ENCODE measurements at regions not wholly inside any gene's neighbourhood (a gene's known extent, or its start where the extent isn't known, plus 50 kb on each side); places are given as distances from the start of the nearest gene placed in this dataset.

DNA sequence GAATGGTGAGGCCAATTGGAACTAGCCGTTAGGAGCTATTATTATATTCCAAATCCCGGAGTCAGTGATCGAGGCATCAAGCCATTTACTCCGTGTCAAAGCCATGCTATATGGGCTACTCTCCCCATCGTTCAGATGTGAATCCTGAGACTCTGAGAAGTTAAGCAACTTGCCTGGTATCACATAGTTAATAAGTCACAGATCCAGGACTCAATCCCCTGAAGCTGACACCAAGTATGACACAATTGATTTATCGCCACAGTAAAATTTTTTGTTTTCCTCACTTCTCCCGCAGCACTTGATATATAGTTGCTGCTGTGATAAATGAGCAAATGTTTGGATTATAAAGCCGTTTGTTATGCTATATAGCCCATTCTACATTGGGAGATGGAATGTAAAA lies 50.8 kb upstream of the TSHZ2 start:
- H3K4me1 Mint-ChIP-seq, result peaks cover 18% of the 10 kb centered on the region
- peaks cover 6% of the 10 kb centered on the region for H3K36me3 Mint-ChIP-seq
- H3K27ac Mint-ChIP-seq, result no peak overlapping the region
- no peak overlapping the region for H3K4me3 Mint-ChIP-seq
- peaks cover 8% of the 10 kb centered on the region for H3K9me3 Mint-ChIP-seq
- no peaks in the 10 kb centered on the region for H3K27me3 Mint-ChIP-seq

DNA sequence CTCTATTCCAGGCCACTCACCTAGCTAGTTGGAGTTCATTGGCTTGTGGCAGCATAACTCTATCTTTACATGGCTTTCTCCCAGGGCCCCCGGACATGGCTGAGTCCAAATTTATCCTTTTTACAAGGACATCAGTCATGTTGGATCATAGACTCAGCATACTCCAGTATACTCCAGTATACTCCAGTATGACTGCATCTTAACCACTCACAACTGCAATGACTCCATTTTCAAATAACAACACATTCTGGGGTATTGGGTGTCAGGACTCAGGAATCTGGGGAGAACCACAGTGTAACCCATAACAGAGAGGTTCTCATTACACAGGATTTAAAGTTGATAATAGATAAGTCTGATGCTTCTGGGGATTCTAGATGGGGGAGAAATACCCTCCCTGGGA lies 53.8 kb upstream of the TSHZ2 start:
- Mint-ChIP-seq H3K27me3 (no peaks in the 10 kb centered on the region), H3K9me3 (peaks cover 5% of the 10 kb centered on the region), H3K27ac (no peak overlapping the region), H3K4me1 (peaks cover 10% of the 10 kb centered on the region), H3K4me3 (no peak overlapping the region), H3K36me3 (peaks cover 7% of the 10 kb centered on the region)

DNA sequence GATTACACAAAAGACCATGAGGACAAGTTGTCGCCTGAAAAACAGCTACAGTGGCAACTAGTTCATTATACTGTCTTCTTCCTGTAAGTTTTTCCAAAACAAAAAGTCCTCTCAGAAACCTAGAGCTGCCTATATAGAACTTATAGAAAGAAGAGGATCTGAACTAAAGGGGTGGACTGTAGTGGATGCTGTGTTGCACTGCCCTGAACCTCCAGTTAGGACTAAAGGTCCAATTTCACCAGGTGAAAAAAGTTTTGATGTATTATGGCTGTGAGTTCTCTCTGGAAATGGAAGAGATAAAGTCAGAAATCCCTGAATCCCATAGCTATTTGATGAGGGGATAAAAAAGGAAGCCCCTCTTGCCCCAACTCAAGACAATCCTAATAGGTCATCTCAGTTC lies 56.6 kb upstream of the TSHZ2 start:
- Mint-ChIP-seq H3K9me3 (no peaks in the 10 kb centered on the region), H3K27ac (no peak overlapping the region), H3K27me3 (no peaks in the 10 kb centered on the region), H3K4me3 (no peak overlapping the region), H3K4me1 (no peaks in the 10 kb centered on the region), H3K36me3 (peaks cover 5% of the 10 kb centered on the region)

DNA sequence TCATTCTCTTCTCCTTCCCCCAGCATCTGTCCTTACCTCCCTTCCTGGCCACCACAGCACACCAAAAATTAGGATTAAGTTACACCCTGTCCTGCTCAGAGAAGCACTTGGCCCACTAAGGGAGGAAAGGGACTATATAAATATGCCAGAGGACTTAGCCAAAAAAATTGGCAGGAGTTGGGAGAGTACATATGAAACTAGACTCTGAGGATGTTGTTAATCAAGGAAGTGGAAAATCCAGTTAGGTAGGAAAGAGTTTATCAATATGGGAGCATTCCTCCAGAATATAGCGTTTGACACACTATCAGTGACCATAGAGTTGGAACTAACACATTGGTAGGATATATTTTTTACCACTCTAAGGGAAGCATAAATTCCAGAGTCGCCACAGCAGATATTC lies 57.3 kb upstream of the TSHZ2 start:
- Mint-ChIP-seq H3K27me3 (peaks cover under 1% of the 10 kb centered on the region), H3K4me1 (peaks cover 2% of the 10 kb centered on the region), H3K9me3 (peaks cover 2% of the 10 kb centered on the region), H3K36me3 (peaks cover 6% of the 10 kb centered on the region), H3K27ac (no peak overlapping the region), H3K4me3 (no peak overlapping the region)

DNA sequence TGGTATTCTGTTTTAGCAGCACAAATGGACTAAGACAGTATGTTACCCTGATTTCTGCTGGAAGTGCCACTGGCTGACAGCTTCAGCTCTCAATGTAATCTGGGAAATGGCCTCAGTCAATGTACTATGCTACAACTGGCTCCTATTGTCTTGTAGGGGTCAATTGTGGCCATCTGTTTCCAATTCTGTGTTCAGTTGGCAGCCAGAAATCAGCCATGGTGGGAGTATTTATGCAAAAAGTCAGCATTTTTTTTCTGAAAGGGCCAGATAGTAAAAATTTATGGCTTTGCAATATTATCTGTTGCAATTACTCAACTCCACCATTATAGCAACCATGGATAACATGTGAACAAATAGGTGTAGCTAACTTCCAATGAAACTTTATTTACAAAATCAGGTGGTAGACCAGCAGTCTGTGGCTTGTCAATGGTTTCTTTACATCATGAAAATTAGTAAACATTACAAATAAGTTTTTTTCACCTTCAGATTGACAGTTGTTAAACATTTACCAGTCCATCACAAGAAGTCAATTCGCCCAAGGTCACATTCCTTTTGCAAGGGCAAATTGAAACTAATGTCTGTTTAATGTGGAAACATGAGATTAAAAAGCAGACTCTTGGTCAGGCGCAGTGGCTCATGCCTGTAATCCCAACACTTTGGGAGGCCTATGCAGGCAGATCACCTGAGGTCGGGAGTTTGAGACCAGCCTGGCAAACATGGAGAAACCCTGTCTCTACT lies 58.3 kb upstream of the TSHZ2 start:
- peaks cover 1% of the 10 kb centered on the region for H3K27me3 Mint-ChIP-seq
- H3K9me3 Mint-ChIP-seq, result peaks cover 4% of the 10 kb centered on the region
- no peak overlapping the region for H3K4me3 Mint-ChIP-seq
- no peak overlapping the region for H3K27ac Mint-ChIP-seq
- peaks cover 7% of the 10 kb centered on the region for H3K4me1 Mint-ChIP-seq
- peaks cover 7% of the 10 kb centered on the region for H3K36me3 Mint-ChIP-seq

DNA sequence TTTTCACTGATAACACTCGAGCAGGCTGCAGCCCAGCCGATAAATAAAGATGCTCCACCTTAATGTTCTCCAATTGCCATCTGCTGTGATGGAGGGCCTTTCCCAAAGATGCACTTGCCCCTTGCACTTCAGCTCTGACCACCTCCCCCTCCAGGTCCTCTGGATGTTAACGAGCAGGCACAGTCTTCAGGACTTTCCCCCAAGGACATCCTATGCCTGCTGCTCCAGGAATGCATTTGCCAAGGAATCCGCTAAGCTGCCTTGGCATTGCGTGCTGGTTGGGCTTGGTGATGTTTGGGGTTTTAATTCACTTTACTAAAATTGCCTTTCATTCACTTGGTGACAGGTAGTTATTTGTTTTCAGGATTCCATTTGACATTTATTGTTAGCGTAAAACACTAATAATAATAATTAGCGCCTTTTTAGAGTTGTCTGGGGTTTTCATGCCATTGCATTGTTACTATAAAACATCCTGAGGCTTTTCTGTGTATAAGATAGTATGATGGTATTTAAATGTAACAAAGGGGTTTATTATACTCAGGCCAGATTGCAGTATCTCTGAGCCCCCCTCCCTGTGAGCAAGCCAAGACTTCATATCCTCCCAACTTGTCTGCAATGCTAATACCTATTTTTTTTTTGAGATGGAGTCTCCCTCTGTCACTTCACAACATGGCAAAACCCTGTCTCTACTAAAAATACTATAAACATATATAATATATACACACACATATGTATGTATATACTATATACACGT lies 66.7 kb upstream of the TSHZ2 start:
- peaks cover 7% of the 10 kb centered on the region for H3K4me1 Mint-ChIP-seq
- H3K4me3 Mint-ChIP-seq, result no peak overlapping the region
- H3K9me3 Mint-ChIP-seq, result peaks cover 4% of the 10 kb centered on the region
- H3K36me3 Mint-ChIP-seq, result peaks cover 2% of the 10 kb centered on the region
- H3K27ac Mint-ChIP-seq, result no peak overlapping the region
- H3K27me3 Mint-ChIP-seq, result peaks cover 1% of the 10 kb centered on the region

DNA sequence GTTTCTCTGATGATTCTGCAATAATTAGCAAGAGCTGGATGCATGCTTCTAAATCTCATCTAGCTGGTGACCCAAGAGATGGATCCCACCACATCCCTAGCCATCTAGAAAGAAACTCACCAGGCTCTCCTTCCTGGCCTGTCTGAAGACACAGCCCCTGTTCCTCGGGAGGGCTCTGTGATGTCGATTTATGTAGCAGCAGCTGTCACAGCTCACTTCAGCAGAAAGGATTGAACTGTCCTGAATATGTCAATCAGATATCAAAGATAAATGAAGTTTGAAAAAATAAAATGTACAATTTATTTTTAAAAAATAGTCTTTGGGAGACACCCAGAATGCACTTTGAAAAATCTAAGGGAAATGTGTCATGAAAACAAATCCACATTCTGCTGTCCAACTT lies 67.3 kb upstream of the TSHZ2 start:
- no peak overlapping the region for H3K27ac Mint-ChIP-seq
- H3K4me1 Mint-ChIP-seq, result peaks cover 4% of the 10 kb centered on the region
- no peak overlapping the region for H3K4me3 Mint-ChIP-seq
- H3K36me3 Mint-ChIP-seq, result peaks cover under 1% of the 10 kb centered on the region
- H3K9me3 Mint-ChIP-seq, result peaks cover 3% of the 10 kb centered on the region
- peaks cover under 1% of the 10 kb centered on the region for H3K27me3 Mint-ChIP-seq

DNA sequence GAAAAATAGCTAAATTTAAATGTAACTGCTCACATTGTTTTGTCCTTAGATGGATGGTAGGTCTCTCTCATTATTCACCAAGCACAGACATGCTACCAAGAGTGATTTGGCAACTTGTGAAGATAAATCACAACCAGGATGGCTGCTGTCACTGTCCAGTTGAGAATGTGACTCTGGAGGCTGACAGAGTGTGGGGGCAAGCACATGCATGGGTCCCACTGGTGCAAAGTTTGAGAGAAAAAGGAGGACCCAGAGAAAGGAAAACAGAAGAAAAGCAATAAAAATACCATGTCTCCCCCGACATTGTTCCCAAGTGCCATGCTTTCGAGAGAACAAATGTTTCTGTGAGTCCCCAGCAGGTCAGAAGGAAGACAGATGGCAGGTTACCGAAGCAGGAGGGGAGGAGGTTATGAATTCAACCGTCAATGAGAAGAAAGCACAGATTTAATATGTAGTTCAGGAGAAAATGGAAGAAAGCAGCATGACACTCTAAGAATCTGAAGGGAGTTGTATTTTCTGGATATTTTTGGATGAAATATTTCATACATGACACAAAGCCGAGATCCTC lies 73.0 kb upstream of the TSHZ2 start:
- Mint-ChIP-seq H3K27ac (no peak overlapping the region), H3K4me1 (peaks cover 10% of the 10 kb centered on the region), H3K27me3 (peaks cover 1% of the 10 kb centered on the region), H3K4me3 (no peak overlapping the region), H3K36me3 (no peaks in the 10 kb centered on the region), H3K9me3 (peaks cover 7% of the 10 kb centered on the region)

DNA sequence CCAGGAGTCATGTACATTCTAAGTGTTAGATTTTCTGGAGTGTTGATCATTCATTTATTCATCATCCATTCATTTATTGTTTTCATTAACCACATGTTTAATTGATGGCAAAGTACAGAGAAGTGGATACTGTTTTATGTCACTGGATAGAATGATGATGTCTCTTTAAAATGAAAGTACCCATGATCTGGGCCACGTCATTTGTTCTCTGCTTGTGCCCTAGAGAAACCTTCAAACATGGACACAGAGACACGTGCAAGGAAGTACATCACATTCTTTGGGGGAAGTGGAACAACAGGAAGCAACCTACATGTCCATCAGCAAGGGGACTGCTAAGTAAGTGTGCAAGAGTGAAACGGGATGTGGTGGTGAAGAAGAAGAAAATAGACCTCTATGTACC lies 75.8 kb upstream of the TSHZ2 start:
- H3K27ac Mint-ChIP-seq, result no peak overlapping the region
- H3K4me1 Mint-ChIP-seq, result peaks cover 10% of the 10 kb centered on the region
- H3K27me3 Mint-ChIP-seq, result peaks cover 1% of the 10 kb centered on the region
- H3K9me3 Mint-ChIP-seq, result peaks cover 7% of the 10 kb centered on the region
- H3K36me3 Mint-ChIP-seq, result no peaks in the 10 kb centered on the region
- H3K4me3 Mint-ChIP-seq, result no peak overlapping the region

DNA sequence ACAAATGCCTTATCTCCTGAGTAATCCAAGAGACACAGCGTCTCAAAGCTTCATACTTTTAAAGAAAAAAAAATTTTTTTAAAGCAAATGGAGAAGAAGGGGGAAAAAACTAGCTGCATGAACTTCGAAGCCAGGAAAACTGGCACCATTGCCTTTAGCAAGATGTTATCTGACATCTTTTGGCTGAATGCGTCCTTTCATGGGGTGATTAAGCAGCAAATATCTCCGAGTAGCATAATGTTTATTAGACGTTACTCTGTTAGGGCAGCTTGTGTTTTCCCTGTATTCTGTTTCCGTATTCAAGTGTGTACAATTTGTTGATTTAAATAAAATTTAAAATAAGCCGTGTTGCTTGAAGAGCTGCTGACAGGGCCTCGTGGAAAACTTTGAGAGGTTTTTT lies 76.5 kb upstream of the TSHZ2 start:
- Mint-ChIP-seq H3K27me3 (peaks cover 1% of the 10 kb centered on the region), H3K36me3 (no peaks in the 10 kb centered on the region), H3K4me3 (no peak overlapping the region), H3K27ac (no peak overlapping the region), H3K9me3 (peaks cover 13% of the 10 kb centered on the region), H3K4me1 (peaks cover 10% of the 10 kb centered on the region)

DNA sequence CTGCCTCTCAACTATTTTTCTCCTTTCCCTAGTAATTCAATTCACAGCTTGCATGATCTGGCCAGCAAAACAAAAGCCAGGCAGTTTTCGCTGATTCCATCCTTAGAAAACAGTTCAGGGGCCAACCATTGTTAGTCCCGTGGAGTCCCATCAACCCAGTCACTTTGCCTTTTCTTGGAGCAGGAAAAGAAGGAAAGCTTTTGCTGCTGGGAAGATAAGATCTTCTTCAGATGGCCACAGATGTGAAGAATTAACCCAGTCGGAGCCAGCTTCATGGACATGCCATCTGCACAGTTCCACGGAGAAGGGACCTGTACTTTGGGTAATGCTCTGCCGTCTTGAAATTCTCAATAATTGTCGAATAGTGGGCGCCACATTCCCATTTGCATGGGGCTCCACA lies 76.9 kb upstream of the TSHZ2 start:
- Mint-ChIP-seq H3K4me3 (no peak overlapping the region), H3K9me3 (peaks cover 13% of the 10 kb centered on the region), H3K27me3 (peaks cover 1% of the 10 kb centered on the region), H3K27ac (no peak overlapping the region), H3K4me1 (peaks cover 10% of the 10 kb centered on the region), H3K36me3 (no peaks in the 10 kb centered on the region)

DNA sequence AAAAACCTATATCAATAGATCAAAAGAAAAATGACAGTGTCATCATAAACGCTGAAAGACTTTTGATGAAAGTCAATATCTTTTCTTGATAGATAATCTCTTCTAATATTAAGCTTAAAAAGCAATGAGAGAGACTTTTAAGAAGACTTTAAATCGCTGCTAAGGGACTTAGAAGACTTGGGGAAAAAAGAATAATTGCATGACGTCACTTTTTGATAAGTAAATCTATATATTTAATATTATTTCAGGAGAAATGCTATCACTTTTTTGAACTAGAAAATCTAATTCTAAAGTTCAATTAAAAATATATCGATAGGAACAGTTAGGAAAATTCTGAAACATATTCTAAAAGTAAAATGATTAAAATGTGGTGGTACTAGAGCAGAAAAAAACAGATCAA lies 78.7 kb upstream of the TSHZ2 start:
- Mint-ChIP-seq H3K9me3 (peaks cover 13% of the 10 kb centered on the region), H3K27me3 (peaks cover 1% of the 10 kb centered on the region), H3K36me3 (no peaks in the 10 kb centered on the region), H3K27ac (no peak overlapping the region), H3K4me3 (no peak overlapping the region), H3K4me1 (peaks cover 16% of the 10 kb centered on the region)

DNA sequence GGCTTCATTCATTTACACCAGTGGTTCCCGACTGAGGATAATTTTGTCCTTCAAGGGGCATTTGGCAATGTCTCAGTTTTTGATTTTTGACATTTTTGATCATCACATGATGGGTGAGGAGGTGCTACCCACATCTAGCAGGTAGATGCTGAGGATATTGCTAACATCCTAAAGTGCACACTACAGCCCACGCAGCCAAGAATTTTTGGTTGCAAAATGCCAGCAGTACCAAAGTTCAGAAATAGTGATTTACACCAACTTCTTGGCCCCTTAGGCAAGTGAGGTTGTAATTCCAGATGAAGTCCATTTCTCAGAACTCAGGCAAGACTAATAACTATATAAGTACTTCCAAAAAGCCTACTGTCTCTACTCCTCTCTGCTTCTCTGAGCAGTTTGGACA lies 80.1 kb upstream of the TSHZ2 start:
- H3K9me3 Mint-ChIP-seq, result peaks cover 13% of the 10 kb centered on the region
- H3K4me3 Mint-ChIP-seq, result no peak overlapping the region
- H3K36me3 Mint-ChIP-seq, result no peaks in the 10 kb centered on the region
- no peak overlapping the region for H3K27ac Mint-ChIP-seq
- H3K4me1 Mint-ChIP-seq, result peaks cover 16% of the 10 kb centered on the region
- H3K27me3 Mint-ChIP-seq, result peaks cover 1% of the 10 kb centered on the region

DNA sequence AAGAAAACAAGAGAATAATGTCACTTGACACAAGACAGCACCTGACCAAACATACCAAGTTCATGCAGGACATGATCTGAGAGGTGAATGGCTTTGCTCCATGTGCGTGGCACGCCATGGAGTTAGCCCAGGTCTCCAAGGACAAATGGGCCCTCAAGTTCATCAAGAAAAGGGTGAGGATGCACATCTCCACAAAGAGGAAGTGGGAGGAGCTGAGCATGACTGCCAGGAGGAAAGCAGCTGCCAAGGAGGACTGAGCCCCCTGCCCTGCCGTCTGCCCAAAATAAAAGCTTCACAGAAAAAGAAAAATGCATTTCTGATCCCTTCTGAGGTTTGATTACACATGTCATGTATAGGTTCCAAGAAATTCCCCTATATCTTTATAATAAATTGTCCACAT lies 82.0 kb upstream of the TSHZ2 start:
- Mint-ChIP-seq H3K9me3 (peaks cover 6% of the 10 kb centered on the region), H3K27me3 (peaks cover 4% of the 10 kb centered on the region), H3K36me3 (no peaks in the 10 kb centered on the region), H3K4me1 (peaks cover 9% of the 10 kb centered on the region), H3K27ac (no peak overlapping the region), H3K4me3 (no peak overlapping the region)

DNA sequence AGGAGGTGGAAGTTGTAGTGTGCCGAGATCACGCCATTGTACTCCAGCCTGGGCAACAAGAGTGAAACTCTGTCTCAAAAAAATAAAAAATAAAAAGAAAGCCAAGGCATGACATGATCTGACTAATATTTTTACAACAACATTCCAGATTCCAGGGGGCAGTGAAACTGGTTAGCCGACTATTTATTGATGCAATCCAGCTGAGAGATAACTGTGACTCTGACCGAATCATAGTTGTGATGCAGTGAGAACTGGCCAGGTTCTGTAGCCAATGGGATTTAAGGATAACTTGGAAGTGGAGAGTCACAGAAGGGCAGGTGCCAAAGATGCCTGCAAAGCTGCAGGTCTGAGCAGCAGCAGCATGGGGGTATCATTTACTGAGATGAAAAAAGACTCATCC lies 82.9 kb upstream of the TSHZ2 start:
- Mint-ChIP-seq H3K36me3 (no peaks in the 10 kb centered on the region), H3K9me3 (peaks cover 6% of the 10 kb centered on the region), H3K4me3 (no peak overlapping the region), H3K4me1 (peaks cover 6% of the 10 kb centered on the region), H3K27me3 (peaks cover 2% of the 10 kb centered on the region), H3K27ac (no peak overlapping the region)

DNA sequence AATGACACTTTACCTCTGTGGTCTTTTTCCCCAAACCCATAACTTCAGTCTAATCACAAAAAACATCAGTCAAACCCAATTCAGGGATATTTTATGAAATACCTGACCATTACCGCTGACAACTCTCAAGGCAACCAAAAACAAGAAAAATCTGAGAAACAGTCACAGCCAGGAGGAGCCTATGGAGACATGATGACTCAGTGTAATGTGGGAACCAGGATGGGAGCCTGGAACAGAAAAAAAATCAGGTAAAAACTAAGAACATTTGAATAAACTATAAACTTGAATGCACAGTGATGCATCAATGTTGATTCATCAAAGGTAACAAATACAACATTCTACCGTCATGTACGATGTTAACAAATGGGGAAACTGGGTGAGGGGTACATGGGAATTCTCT lies 84.1 kb upstream of the TSHZ2 start:
- peaks cover 2% of the 10 kb centered on the region for H3K27me3 Mint-ChIP-seq
- no peak overlapping the region for H3K4me3 Mint-ChIP-seq
- H3K27ac Mint-ChIP-seq, result no peak overlapping the region
- H3K9me3 Mint-ChIP-seq, result peaks cover 6% of the 10 kb centered on the region
- H3K4me1 Mint-ChIP-seq, result peaks cover 6% of the 10 kb centered on the region
- H3K36me3 Mint-ChIP-seq, result no peaks in the 10 kb centered on the region
